GM19239 (cell line): ENCODE measurements at regions not wholly inside any gene's neighbourhood (a gene's known extent, or its start where the extent isn't known, plus 50 kb on each side); places are given as distances from the start of the nearest gene placed in this dataset.

Experiments used
- DNase-seq: peaks from one replicate; pipeline ENCODE4 v3.0.0; 2011; ENCODE audit warnings: low spot score; ENCODE audit not compliant: insufficient read length
- FAIRE-seq: peaks from 2 replicates; lab custom pipeline; 2011; peaks lifted over from hg19 to GRCh38; lab: Jason Lieb, UNC

DNA sequence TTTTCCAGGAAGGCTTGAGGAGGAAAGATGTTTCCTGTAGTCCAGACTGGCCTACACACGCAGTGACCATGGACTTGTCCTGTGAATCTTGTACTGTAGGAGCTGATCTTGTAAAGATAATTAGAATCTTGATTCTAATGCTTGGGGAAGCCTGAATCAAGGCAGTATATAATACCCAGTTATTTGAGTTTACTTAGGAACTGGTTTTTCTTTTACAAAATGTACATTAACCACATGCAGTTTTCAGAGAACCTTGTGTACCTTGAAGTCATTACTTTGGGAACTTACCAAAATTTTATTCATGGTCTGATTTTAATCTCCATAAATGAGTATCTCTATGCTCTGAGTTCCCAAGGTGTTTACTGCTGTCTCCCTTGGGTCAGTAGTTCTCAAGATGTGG, 439.9 kb upstream of the AZI2 start:
- DNase-seq (no peak), FAIRE-seq (no peak)

DNA sequence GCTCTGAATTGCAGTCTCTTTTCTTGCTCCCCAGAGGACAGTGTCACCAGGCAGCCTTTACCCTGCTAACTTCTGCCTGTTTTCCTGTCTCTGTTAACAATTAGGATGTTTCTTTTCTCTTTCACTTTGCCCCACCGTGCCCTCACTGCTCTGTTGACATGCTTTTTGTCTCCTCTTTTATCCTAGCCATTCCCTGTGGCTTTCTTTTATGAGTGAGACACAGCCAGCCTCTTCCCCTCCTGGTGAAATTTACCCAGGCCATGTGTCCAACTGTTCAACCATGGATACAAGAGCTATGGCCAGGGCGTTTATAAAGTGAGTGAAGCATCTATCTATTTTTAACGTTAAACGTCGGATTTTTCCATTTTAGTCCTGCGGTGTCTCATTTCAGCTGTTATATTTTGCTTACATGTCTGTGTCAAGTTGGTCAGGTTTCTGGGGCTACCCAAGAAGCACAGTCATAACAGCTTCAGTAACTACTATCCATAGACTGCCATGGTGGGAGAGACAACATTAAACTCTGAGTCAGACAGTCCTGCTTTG, 443.2 kb upstream of the AZI2 start:
- DNase-seq (no peak), FAIRE-seq (no peak)

- FAIRE-seq = no peak
These were observed 444.0 kb upstream of the AZI2 start for GRCh38 chr3:28792604-28793003.

GRCh38 chr3:28799084-28799483, 450.5 kb upstream of the AZI2 start:
- no peak for FAIRE-seq
- DNase-seq = no peak

More at GRCh38 chr3:28792604-28793003, 444.0 kb upstream of the AZI2 start:
- no peak for DNase-seq

DNA sequence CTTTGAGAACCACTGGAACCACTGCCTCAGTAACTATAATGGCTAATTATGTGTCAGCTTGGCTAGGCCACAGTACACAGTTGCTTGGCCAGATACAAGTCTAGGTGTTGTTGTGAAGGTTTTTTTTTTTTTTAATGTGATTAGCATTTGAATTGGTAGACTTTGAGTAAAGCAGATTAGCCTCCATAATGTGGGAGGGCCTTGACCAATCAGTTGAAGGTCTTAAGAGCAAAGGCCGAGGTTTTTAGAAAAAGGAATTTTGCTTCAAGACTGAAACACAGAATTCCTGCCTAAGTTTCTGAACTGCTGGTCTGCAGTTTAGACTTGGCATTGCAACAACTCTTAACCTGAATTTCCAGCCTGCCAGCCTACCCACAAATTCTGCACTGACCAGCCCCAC, 451.6 kb upstream of the AZI2 start:
- DNase-seq (no peak), FAIRE-seq (no peak)

- DNase-seq (no peak), FAIRE-seq (no peak)
These were observed 459.4 kb upstream of the AZI2 start for GRCh38 chr3:28808068-28808467.

DNA sequence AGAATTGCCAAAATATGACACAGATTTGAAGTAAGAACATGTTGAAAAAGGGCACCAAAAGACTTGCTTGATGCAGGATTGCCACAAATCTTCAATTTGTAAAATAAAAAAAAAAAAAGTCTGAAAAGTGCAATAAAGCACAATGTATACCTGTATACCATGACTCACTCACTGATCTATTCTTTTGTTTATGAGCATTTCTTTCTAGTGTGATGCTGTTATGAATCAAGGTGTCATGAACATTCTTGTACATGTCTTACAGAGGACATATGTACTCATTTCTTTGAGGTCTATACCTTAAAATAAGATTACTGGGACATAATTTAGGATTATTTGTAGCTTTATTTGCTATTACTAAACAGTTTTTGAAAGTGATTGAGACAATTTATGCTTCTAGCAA, 464.9 kb upstream of the RBMS3 start:
- DNase-seq (no peak), FAIRE-seq (no peak)

GRCh38 chr3:28824316-28824715, 456.6 kb upstream of the RBMS3 start:
- FAIRE-seq (no peak), DNase-seq (no peak)

GRCh38 chr3:28826840-28827239, 454.0 kb upstream of the RBMS3 start:
- DNase-seq (no peak), FAIRE-seq (no peak)

DNA sequence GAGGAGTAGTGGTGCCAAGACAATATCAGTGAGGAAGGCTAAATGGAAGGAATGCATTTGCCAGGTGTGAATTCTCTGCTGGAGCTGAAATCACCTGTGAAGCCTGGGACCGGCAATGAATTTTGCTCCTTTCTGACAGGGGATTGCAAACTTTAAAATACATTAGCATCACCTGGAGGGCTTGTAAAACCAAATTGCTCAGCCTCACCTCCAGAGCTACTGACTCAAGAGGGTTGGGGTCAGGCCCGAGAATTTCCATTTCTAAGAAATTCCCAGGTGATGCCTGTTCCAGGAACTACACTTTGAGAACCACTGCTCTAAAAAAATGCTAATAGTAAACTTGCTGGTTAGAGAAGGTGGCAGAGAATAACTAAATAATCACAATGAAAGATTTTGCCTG, 445.6 kb upstream of the RBMS3 start:
- FAIRE-seq = no peak
- DNase-seq = no peak

DNA sequence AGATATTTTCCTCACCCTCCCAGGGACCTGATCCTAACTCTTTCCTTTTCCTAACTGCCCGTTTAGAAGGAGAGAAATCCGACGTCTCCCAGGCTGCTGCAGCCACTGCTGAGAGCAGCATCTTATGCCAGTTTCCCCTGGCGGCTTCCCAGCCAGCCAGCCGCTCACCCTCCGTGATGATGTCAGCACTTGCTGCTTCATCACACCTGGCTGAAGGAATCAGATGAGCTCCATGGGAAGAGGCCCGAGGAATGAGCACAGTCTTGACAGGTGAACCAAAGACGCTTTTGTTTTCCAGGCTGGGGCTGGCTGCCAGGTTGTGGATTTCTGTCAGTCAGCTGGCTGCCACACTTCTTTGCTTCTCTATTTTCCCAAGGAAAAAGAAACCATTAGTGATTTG, 445.1 kb upstream of the RBMS3 start:
- FAIRE-seq (no peak), DNase-seq (no peak)

DNA sequence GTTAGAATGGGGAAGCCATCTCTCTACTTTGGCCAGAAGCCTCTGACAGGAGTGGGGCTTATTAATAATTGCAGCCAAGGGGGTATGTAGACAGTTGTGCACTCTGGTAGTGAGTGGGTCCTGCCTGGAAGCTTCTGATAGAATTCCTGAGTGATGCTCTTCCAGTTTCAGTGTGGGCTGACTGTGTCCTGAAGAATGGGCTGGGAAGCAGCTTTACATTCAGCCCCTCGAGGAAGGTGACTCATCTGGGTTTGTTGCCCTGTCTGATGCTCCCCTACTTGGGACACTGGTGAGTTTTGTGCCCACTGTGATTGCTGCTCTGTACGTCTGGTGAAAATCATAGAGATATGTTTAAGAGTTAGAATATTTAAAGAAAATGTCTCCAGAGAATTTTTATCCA, 444.7 kb upstream of the RBMS3 start:
- no peak for FAIRE-seq
- no peak for DNase-seq

DNA sequence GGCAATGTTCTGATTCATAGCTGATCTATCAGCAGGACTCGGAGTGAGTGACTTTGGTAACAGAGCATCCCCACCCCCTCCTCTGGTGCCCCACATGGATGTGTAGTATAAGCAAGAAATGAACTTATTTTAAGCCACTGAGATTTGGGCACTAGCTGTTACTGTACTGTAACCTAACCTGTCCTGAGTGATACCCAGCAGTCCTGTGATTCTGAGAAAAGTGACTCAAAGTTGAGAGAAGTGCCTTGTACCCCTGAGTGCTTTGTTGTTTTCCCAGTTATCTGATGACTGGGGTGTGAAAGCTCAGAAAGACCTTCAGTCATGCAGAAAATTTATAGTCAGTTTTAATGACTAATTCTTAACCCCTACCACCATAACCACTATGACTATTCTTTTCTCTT, 439.9 kb upstream of the RBMS3 start:
- FAIRE-seq (no peak), DNase-seq (no peak)

DNA sequence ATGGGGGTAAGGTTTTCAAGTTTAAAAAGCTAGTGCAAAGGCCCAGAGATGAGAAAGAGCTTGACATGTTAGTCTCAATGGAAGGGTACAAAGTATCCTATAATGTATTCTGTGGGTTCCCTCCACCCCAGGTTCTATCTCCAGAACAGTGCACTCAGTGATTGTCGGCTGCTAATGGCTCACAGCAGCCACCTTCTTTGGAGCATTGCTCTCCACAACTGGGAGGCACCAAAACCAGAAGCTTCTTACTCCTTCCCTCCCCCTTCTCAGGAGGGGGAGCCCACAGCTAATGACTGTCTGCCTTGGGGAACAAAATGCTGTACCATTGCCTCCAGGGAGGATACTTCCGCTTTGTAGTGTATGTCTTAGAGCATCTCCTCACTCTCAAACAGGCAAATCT, 439.4 kb upstream of the RBMS3 start:
- DNase-seq (no peak), FAIRE-seq (no peak)

DNA sequence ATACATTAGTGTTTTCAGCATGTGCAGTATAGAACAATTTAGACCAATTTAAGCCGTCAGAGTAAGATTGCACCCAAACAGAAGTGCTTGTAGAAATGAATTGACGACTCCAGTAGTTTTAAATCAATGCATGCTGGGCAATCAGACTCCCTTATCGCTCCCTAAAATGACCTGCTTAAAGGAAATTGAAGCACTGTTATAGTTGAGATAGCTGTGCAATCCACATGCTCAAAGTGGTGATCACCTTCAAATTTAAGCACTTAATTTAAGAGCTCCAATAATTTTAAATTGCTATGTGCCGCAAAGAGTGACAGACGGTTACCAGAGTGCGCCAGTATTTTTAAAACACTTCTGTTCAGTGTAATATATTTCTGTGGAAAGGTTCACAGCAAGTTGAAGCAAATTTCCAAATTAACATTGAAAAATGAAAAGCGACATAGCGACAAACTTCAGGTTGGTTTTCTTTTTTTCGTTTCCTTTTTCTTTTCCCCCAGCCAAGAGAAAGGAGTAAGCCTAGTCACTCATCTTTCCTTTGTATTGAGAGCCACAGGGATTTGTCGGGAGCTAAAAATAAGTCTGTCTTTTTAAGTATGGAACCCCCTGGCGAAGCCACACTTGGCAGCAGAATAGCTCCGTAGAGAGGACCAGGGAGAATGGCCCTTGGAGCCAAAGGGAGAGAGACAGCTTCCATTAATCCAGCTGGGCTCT, 436.4 kb upstream of the RBMS3 start:
- no peak for DNase-seq
- no peak for FAIRE-seq

DNA sequence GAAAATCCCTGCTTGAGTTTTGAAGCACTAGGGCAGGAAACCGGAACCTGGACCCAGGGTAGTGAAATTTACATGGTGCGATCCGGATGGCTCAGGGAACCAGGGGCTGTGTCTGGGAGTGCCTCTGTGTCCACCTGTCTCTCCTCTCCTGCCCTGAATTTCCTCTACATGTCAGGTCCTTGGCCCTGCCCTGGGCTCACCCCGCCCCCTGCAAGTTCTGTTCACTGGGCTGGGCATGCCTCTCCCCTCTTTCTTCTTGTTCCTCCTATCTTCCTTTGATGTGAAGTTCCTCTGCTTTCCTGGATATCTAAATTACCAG, 435.9 kb upstream of the RBMS3 start:
- FAIRE-seq (no peak), DNase-seq (no peak)

DNA sequence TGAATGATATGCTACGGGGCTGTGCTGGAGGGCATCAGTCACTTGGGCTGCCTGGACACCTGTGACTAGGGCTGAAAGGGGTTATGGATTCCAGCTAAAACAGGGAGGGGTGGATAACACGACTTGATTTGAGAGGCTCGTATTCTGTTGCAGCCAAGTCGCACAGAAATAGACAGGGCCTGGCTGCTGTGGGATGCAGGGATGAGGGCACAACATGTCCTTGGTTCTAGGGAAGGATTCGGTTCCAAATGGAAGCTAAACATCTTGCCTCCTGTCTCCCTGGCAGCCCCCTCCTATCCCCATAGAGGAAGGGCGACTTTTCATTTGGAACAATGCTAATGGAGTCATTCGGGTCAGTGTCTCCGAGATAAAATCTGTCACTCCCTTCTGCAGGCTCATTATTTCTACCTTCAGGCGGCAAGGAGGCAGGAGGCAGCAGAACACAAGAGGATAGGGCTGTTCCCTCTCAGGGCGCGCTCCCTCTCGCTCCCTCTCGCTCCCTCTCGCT, 433.8 kb upstream of the RBMS3 start:
- FAIRE-seq (no peak), DNase-seq (no peak)

DNA sequence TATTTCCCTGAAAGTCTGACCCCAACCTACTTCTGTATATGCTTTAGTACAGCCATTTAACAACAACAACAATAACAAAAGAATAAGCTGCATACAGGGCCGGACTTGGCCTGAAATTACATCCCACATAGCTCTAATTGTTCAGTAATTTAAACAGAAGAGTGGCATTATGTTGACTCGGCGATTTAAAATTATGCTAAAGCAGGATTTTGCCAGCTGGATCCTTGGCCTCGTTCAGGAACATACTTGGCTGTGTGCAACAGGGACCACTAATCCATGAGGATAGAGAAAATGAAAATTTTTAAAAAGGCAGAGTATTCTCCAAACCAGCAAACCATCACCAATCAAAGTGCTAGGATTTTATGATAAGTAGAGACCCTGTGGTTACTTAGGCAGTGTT, 433.1 kb upstream of the RBMS3 start:
- DNase-seq (no peak), FAIRE-seq (no peak)

DNA sequence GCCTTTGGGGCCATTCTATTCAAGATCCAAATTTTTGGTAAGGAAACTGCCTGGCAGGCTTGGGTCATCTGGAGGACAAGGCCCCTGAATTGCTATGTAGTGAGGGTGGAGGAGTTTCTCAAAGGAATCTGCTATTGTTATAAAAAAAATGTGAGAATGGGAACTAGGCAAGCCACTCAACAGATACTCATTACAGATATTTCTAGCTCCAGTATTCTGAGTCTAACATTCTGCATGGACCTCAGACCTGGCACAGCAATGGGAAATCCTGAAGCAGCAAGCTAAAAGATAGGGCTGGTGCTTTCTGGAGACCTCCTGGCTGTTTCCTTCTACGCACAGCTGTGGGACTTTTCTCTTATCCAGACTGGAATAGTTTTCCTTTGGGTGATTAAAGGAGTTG, 430.7 kb upstream of the RBMS3 start:
- DNase-seq (no peak), FAIRE-seq (no peak)

GRCh38 chr3:28853830-28854229, 427.0 kb upstream of the RBMS3 start:
- DNase-seq (no peak), FAIRE-seq (no peak)

GRCh38 chr3:28856796-28857195, 424.1 kb upstream of the RBMS3 start:
- DNase-seq = no peak
- FAIRE-seq = no peak

DNA sequence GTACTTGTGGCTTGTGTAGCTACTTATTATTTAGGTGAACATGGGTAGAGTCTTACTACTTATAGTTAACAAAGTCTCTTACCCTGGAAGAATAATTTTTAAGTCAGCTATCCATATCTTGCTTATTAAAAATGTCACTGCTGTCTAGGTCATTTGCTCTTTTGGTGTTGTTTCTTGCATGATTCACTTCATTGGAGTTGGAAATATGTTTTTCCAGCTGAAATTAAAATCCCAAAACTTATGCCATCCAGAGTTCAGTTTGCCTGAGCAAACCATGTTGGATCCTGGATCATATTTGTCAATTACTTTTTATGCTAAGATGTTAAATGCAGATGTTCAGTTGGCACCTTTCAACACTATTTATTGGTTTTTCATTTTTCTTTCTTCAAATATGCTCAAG, 421.0 kb upstream of the RBMS3 start:
- DNase-seq = no peak
- FAIRE-seq = no peak
